ENCODE measurements at regions not wholly inside any gene's neighbourhood (a gene's known extent, or its start where the extent isn't known, plus 50 kb on each side); places are given as distances from the start of the nearest gene placed in this dataset.
"Not testable (repeated sequence)": the region's sequence is repeated elsewhere in the genome, so short reads cannot be mapped to it uniquely, and the experiment has no call there.

DNA sequence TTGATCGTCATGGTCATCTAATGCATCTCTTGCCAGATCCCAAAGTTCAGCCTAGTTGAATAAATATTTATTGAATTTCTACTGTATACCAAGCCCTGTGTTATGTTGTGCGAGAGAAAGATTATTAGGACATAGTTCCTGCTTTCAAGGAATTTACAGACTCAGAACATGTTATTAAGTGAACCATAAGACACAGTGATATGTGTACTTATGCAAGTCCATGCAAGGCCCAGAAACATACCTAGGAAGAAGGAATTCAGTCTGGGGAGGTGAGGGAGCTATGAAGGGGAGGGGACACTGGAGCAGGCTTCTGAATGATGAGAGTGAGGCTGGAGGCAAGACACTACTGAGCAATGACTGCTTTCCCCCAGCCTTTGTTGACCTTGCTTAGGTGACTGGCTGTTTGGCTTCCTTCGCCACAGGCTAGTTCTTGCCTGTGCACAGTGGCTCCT, 81.4 kb downstream of the ACAA2 start:
- DNase-seq (ENCODE audit: low read depth in 4 of 4, low spot score in 3 of 4), result no peak

DNA sequence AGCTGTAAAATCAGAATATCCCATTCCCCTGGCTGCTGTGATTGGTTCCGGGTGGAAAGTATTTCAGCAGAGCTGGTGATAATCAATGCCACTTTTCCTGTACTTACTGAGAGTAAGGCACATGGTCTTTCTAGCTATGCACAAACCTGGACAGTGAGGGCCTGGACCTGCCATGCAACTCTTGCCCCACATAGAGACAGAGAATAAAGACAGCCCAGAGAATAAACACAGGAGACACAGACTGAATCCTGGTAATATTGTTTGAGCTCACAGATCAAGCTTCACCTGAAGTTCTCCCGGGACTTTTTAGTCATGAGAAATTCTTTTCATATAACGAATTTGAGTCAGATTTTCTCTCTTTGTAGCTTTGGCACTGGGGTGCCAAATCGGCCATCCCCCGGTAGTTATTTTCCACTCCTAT, 81.9 kb downstream of the ACAA2 start:
- DNase-seq (ENCODE audit: low read depth in 4 of 4, low spot score in 3 of 4), result no peak

DNA sequence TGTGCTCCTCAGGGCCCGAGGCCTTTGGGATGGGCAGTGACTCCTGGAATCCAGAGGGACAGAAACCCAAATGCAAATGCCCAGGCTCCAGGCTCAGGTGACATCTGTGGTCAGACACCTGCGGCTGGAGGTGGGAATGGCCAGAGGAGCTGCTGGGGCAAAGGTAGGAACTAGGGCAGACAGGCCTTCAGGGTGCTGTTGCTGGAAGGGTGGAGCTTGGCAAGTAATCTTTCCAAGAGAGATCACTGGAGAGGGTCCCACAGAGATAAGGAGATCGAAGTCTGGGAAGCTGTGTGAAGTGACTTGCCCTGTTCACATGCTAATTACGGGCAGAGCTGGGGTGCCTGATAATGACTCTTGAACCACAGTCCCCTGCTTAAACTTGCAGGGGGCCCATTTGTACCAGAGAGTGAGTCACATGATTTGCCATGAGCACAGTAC, 82.4 kb downstream of the ACAA2 start:
- no peak for DNase-seq (ENCODE audit: low read depth in 4 of 4, low spot score in 3 of 4)

DNA sequence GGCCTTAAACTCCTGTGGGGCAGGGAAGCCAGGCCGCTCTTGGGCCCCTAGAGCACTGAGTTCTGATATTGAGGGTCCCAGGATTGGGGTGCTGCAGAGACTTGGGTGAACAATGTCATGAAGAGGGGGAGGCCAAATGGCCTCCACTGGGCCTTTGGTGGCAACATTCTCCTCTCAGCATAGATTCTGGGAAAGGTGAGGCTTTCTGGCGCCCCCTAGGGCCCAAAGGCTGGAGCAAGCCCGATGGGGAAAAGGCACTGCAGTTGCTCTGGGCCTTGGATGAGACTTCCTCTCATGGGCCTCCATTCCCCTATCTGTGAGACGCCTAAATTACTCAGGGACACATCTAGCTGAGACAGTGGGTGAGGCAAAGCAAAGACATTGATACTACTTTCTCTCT, 84.8 kb downstream of the ACAA2 start:
- DNase-seq (ENCODE audit: low read depth in 4 of 4, low spot score in 3 of 4), result no peak

DNA sequence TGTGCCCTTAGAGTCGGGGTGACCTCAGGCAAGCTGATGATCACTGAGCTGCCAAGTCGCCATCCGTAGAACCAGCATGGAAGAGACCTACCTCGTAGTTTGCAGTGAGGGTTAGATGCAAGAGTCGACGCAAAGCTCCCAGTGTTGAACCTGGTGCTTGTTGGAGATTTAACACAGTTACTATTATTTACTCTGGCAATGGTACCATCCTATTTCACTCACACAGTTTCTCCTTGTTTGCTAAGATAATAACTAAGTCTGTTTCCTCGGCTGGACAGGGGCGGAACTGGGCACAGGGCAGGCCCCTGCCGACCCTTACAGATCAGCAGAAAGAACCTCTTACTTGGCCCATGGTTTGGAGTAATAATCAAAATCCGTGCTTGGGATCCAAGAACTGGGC, 85.5 kb downstream of the ACAA2 start:
- DNase-seq (ENCODE audit: low read depth in 4 of 4, low spot score in 3 of 4), result no peak

DNA sequence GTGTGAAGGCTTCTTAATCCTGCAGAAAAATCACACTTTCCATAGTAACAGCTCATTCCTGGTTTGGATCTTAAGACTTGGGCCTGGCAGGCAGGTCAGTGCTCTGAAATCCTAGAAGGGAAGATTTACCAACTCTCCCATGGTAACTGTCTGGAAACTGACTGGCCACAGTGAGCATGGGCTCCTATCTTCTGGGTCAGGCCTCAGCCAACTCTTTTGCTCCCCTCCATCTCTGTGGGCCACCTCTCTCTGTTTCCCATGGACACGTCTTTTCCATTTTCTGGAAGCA, 86.7 kb downstream of the ACAA2 start:
- no peak for DNase-seq (ENCODE audit: low read depth in 4 of 4, low spot score in 3 of 4)

DNA sequence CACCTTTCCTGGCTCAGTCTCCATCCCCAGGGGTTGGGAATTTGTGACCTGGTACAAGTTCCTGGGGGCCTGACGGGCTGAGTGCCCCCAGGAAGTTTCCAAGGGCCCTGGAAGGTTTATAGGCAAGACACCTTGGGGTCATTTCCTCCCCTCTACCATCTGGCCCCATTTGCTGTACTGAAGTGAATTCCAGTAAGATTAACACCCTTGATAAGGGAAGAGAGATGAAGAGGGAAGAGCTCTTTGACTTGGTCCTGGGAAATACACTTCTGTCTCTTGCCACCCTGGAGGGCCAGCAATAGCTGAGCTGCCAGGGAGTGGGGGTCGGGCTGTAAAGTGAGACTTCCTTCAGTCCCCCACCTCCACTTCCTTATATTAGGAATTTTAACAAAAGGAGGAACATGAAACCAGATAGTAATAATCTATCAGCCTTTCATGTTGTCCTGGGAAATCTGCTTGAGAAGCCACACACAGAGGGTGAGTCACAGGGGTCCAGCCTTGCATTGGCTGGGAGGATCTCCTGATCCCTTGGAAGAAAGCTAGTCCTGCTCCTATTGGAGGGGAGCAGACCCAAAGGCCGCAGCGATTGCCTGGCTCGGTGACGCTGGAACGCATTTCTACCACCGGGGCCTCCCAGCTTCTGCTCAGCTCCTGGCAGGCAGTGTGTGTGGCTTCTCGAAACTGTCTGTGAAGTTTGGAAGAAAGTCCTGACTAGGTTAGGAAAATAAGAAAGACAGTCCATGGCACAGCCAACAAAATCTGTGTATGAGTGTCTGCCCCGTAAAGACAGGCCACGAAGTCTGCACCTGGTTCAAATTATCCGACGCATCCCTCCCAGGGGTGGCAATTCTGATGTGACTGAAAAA, 87.3 kb downstream of the ACAA2 start:
- no peak for DNase-seq (ENCODE audit: low read depth in 4 of 4, low spot score in 3 of 4)

DNA sequence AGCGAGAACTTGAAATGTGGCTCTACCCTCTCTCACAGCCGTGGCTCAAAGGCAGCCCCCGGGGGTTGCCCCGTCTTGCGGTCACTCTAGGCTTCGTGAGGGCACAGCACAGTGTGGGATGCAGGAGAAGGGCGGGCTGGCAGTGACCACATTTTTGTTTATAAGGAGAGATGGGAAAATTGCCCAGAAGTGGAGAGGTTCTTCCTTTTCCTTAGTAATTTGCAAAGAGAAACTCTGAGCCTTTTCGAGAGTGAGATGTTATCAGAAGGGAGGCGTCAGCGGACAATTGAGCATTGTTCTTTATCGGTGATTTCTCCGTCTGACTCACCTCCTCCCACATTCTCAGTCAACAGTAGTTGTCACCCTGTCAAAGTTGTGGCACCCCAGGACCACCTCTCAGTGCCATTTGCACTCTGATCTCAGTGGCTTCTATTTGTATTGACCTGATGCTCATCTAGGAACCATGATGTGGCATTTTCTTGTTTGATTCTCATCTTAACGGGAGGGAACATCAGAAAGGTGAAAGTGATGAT, 89.6 kb downstream of the ACAA2 start:
- DNase-seq (ENCODE audit: low read depth in 4 of 4, low spot score in 3 of 4), result no peak

DNA sequence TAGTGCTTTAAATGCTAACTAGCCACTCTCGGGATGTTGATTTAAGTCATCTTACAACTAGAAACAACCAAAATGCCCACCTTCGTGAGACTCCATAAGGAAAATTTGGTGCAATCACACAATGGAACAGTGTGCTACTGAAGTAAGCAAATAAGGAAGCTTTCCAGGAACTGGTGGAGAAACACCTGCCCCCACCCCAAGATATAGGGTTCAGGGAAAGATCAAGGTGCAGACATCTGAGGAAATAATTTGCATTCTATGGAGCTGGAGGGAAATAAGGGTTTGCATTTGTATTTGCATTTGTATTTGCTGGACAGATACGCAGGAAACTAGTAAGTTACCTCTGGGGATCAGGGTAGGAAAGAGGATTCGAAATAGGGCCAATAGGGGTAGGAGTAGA, 90.9 kb downstream of the ACAA2 start:
- no peak for DNase-seq (ENCODE audit: low read depth in 4 of 4, low spot score in 3 of 4)

DNA sequence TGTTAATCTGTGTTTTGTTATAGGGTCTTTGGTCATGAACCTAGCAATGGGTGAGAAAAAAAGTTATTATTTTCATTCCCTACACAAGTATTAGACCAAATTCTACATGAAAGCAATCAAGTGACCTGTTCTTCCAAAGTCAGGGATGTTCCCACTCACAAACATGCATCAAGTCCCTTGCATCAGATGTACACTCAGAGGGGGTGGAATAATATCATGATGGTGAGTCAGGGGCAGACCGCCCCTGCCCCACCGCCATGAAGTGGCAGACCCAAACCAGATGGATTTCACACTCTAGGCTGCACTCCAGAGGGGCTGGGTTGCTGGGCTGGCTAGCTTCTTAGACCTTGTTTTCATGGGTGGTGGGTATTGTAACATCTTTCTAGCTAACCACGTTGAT, 91.4 kb downstream of the ACAA2 start:
- DNase-seq (ENCODE audit: low read depth in 4 of 4, low spot score in 3 of 4), result no peak

DNA sequence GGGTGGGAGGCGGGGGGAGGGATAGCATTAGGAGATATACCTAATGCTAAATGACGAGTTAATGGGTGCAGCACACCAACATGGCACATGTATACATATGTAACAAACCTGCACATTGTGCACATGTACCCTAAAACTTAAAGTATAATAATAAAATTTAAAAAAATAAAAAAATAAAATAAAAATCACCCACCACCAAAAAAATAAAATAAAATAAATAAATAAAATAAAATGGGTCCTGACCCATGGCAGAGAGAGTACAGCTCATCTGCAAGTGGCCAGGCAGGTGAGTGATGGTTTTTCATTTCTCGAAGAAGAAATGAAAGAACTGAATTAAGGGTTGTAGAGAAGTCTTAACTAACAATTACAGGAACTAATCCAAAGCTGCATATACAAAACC, 92.4 kb downstream of the ACAA2 start:
- DNase-seq (ENCODE audit: low read depth in 4 of 4, low spot score in 3 of 4), result not testable (repeated sequence)

DNA sequence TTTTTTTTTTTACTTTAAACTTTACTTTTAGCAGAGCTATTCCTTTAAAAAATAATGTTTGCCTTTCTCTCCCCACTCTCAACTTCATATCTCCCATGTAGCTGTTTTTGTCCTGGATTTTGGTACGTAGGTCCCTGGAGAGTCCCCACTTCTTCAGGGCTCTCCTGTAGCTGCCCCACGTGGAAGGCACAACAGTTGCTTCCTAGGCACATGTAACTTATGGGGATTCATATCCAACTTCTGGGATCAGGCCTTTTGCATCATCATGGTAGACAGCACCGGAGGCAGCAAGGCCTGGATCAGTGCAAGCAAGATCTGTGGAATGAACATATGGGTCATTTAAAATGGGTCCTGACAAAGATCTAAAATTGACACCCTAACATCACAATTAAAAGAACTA, 95.7 kb downstream of the ACAA2 start:
- no peak for DNase-seq (ENCODE audit: low read depth in 4 of 4, low spot score in 3 of 4)

DNA sequence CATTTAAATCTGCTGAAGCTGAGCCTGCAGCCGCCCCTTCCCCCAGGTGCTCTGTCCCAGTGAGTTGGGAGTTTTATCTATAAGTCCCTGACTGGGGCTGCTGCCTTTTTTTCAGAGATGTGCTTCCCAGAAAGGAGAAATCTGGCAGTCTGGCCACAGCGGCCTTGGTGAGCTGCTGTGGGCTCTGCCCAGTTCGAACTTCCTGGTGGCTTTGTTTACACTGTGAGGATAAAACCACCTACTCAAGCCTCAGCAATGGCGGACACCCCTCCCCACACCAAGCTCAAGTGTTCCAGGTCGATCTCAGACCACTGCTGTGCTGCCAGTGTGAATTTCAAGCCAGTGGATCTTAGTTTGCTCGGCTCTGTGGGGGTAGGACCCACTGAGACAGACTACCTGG, 97.3 kb downstream of the ACAA2 start:
- DNase-seq (ENCODE audit: low read depth in 4 of 4, low spot score in 3 of 4), result no peak

DNA sequence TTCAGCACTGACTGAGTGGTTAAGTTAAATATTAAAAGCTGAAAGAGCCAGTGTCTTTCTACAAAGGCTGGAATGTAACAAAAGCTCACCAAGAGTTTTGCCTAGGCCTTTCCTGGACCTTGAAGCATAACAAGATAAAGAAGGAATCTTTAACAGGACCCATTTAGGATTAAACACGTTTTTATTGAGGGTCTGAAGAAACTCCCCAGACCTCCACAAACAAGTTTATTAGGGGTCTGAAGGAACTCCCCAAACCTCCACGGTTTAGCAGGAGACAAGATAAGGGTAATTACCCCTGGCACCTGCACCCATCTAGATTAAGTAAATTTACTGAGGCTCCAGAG, 104.0 kb downstream of the ACAA2 start:
- no peak for DNase-seq (ENCODE audit: low read depth in 4 of 4, low spot score in 3 of 4)

DNA sequence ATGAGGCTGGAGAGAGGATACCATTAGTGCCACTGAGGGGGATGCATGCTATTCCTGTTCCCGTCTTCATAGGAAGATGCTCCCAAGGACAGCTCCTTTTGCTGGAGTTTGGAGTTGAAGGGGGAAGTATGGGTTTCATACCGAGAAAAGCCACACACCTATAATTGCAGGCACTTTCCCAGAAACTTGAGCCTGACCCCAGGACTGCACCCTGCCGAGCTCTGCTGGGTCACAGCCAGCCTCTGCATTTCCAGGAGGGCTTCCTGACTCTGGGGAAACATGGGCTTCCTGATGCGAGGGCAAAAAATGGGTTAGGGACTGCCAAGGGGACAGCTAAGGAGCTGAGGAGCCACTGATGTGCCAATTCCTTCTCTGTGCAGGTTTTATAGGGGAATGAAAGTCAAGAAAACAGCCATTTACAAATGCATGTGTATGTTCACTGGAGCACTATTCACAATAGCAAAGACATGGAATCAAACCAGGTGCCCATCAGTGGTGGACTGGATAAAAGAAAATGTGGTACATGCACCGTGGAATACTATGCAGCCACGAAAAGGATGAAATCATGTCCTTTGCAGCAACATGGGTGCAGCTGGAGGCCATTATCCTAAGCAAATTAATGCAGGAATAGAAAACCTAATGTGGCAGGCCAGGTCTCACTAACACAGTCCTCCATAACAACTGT, 104.5 kb downstream of the ACAA2 start:
- no peak for DNase-seq (ENCODE audit: low read depth in 4 of 4, low spot score in 3 of 4)

DNA sequence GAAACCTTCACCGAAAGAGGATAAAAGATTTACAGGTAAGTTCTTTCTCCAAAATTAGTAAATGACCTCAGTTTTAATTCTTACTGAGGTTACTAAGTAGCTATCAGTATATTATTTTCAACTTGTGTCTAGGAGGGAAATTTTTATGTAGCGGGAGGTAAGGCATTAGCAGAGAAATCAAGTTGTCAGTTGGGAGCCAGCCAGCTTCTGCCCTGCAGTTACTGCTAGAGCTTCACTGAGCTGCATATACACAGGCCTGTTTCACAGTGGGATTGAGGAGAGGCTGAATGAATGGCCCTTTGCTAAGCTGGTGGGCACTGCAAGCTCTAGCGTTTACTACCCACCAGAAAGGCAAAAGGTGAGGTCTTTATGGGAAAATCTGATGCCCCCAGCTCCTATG, 105.7 kb downstream of the ACAA2 start:
- DNase-seq (ENCODE audit: low read depth in 4 of 4, low spot score in 3 of 4), result no peak

DNA sequence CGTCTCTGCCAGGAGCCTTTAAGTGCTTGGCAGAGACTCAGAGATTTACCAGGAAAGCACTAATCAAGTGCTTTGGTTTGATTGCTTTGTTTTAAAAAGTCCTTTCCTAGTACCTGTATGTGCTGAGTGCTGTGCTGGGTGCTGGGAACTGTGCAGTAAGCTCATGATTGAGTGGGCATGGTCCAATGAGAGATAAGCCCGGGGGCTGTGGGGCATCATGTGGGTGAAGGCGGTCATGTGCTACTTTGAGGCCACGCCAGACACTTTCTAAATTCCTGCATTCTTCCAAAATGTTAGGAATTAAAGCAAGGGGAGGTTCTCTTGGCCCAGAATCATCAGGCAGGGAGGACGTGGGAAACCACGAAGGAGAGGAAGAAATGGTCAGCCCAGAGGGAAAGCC, 109.0 kb downstream of the ACAA2 start:
- no peak for DNase-seq (ENCODE audit: low read depth in 4 of 4, low spot score in 3 of 4)

DNA sequence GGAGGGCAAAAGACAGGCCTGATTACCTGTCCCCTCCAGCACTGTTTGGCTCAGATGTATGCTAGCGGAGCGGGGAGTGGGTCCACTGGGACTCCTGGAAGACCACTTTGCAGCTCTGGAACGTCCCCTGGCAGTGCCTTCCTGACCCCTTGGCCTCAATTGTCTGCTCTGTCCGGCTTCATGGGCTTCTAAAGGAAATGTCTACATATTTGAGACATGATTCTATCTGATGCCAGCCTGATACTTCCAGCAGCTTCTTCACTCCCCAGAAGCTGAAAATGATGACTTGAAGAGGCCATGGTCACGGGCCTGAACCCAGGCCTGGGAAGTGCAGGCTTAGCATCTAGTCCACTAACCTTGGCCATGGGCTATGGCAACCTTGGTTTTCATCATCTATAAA, 112.1 kb downstream of the ACAA2 start:
- no peak for DNase-seq (ENCODE audit: low read depth in 4 of 4, low spot score in 3 of 4)

DNA sequence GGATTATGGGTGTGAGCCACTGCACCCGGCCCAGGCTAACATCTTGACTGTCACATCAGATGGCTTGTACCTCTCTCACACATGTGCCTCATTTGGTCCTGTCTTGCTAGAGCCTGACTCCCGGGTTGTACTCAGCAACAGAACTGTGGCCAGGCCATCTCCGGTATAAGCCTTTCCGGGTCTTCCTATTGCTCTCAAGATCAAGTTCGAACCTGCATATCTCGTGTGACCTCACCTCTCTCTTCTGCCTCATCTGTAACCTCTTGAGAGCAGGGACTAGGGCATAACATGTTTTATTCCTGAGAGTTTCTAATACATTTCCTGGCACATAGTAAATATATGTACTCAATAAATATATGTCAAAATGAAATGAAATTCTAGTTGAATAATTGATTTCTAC, 114.0 kb downstream of the ACAA2 start:
- DNase-seq (ENCODE audit: low read depth in 4 of 4, low spot score in 3 of 4), result no peak

DNA sequence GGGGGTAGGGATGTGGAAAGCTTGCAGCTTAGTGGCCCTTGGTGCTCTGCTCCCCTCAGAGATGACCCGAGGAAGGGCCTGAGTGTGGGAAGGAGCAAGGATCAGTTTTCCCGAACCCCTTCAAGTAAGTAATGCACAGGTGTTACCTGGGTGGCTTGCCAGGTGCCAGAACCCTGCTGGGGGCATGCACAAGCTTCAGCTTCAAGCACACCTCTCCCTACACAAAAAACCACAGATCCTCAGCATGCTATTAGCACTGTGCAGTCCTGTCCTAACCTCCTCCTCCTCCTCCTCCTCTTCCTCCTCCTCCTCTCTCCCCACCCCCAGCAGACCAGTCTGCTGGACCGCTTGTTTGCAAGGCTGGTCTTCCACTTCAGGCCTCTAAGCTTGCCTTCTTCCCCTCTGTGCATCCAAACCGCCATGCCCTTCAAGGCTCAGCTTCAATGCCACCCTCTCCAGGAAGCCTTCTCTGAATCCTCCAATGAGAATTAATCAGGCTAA, 114.8 kb downstream of the ACAA2 start:
- no peak for DNase-seq (ENCODE audit: low read depth in 4 of 4, low spot score in 3 of 4)

DNA sequence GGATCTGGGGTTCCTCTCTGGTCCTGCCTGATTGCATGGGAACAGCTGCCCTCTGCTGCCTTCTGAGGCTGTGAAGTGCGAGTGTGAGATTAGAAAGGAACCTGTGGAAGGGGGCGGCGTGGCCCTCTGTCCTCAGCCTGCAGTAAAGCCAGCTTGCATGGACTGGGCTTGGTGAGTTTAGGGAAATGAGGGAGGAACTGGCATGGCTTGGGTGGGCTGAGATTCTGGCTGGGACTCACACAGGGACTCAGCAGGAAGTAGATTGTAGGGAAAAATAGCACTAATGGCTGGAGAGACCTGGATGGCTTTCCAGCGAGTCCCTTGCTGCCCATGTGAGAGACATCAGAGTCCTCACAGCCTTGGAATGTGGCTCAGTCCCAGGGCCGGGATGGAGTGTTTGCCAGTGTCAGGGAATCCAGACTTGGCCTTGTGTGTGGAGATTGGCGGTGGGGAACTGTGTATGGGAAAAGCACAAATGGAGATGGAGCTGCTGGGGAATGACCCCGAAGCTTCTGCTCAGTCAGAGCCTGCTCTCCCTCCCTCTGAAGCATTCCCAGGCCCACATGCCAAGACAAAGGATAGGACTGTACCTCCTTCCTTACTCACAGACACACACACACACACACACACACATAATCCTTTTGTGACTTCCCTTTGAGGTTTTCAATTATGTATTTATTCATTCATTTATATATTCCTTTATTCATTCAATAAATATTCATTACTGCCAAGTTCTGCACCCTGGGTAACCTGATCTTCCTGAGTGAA, 115.4 kb downstream of the ACAA2 start:
- DNase-seq (ENCODE audit: low read depth in 4 of 4, low spot score in 3 of 4), result no peak

Measured in left renal pelvis (tissue), 4 donors.